C4-2B (cell line): ENCODE measurements at regions not wholly inside any gene's neighbourhood (a gene's known extent, or its start where the extent isn't known, plus 50 kb on each side); places are given as distances from the start of the nearest gene placed in this dataset.

ENCODE experiments used
- ZFX ChIP-seq: fragments of 450-650 bp; IDR thresholded peaks from 2 replicates; pipeline ENCODE4 v1.6.1; 2017
- TF ChIP-seq, protein P1 (sequence below): fragments of 450-650 bp; conservative IDR thresholded peaks from 2 replicates; pipeline ENCODE4 v1.5.1; 2017; ENCODE audit warnings: mild to moderate bottlenecking

DNA sequence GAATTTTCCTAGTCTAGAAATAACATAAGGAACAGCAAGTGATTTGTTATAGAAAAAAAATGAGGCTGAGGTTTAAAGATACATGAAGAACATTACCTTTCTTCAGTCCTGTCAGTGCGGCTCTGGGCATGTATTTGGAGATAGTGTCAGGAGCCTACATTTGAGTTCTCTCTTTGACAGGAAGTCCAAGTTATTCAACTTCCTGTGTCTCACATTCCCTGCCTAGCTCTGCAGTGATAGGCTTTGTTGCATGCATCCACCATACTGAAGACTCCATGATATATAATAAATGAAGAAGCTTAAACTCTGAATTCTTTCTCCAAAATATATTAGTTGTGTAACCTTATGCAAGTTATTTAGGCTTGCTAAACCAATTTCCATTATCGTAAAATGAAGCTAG is 148.7 kb downstream of the RELL1 start:
- TF ChIP-seq, protein P1, sequence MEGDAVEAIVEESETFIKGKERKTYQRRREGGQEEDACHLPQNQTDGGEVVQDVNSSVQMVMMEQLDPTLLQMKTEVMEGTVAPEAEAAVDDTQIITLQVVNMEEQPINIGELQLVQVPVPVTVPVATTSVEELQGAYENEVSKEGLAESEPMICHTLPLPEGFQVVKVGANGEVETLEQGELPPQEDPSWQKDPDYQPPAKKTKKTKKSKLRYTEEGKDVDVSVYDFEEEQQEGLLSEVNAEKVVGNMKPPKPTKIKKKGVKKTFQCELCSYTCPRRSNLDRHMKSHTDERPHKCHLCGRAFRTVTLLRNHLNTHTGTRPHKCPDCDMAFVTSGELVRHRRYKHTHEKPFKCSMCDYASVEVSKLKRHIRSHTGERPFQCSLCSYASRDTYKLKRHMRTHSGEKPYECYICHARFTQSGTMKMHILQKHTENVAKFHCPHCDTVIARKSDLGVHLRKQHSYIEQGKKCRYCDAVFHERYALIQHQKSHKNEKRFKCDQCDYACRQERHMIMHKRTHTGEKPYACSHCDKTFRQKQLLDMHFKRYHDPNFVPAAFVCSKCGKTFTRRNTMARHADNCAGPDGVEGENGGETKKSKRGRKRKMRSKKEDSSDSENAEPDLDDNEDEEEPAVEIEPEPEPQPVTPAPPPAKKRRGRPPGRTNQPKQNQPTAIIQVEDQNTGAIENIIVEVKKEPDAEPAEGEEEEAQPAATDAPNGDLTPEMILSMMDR = no peak
- no peak for TF ChIP-seq ZFX
